ENCODE measurements at regions not wholly inside any gene's neighbourhood (a gene's known extent, or its start where the extent isn't known, plus 50 kb on each side); places are given as distances from the start of the nearest gene placed in this dataset.
"Not testable (repeated sequence)": the region's sequence is repeated elsewhere in the genome, so short reads cannot be mapped to it uniquely, and the experiment has no call there.

GRCh38 chrX:1053600-1053999, 158.8 kb downstream of the CRLF2 start:
- peaks cover 27% of the 10 kb centered on the region for H3K9me3 ChIP-seq (ENCODE audit: control insufficient read depth, insufficient read depth, low read depth, low read length)
- H3K4me3 ChIP-seq (ENCODE audit: low read depth, low read length), result not testable (repeated sequence)

GRCh38 chrX:1053072-1053471, 159.4 kb downstream of the CRLF2 start:
- H3K27me3 ChIP-seq (ENCODE audit: control insufficient read depth, insufficient read depth, low read length), result no peaks in the 10 kb centered on the region
- H3K36me3 ChIP-seq (ENCODE audit: control insufficient read depth, insufficient read depth, low read length), result no peaks in the 10 kb centered on the region
- H3K9ac ChIP-seq (ENCODE audit: low read length), result no peak overlapping the region
- no peak overlapping the region for H3K27ac ChIP-seq (ENCODE audit: low read depth, low read length)
- peaks cover 27% of the 10 kb centered on the region for H3K9me3 ChIP-seq (ENCODE audit: control insufficient read depth, insufficient read depth, low read depth, low read length)
- H3K4me1 ChIP-seq (ENCODE audit: control insufficient read depth, insufficient read depth, low read length), result no peaks in the 10 kb centered on the region
- H3K4me3 ChIP-seq (ENCODE audit: low read depth, low read length), result no peak overlapping the region

More at GRCh38 chrX:1053600-1053999, 158.8 kb downstream of the CRLF2 start:
- H3K27me3 ChIP-seq (ENCODE audit: control insufficient read depth, insufficient read depth, low read length); H3K36me3 ChIP-seq (ENCODE audit: control insufficient read depth, insufficient read depth, low read length); H3K4me1 ChIP-seq (ENCODE audit: control insufficient read depth, insufficient read depth, low read length); H3K9ac ChIP-seq (ENCODE audit: low read length); H3K27ac ChIP-seq (ENCODE audit: low read depth, low read length): not testable (repeated sequence)

GRCh38 chrX:1052021-1052420, 160.4 kb downstream of the CRLF2 start:
- Histone ChIP-seq H3K27me3 (ENCODE audit: control insufficient read depth, insufficient read depth, low read length) (no peaks in the 10 kb centered on the region), H3K4me3 (ENCODE audit: low read depth, low read length) (no peak overlapping the region), H3K27ac (ENCODE audit: low read depth, low read length) (no peak overlapping the region), H3K9ac (ENCODE audit: low read length) (no peak overlapping the region), H3K9me3 (ENCODE audit: control insufficient read depth, insufficient read depth, low read depth, low read length) (peaks cover 27% of the 10 kb centered on the region), H3K4me1 (ENCODE audit: control insufficient read depth, insufficient read depth, low read length) (no peaks in the 10 kb centered on the region), H3K36me3 (ENCODE audit: control insufficient read depth, insufficient read depth, low read length) (no peaks in the 10 kb centered on the region)

- no peaks in the 10 kb centered on the region for H3K36me3 ChIP-seq (ENCODE audit: control insufficient read depth, insufficient read depth, low read length)
- H3K4me3 ChIP-seq (ENCODE audit: low read depth, low read length), result no peak overlapping the region
- no peak overlapping the region for H3K9ac ChIP-seq (ENCODE audit: low read length)
- no peak overlapping the region for H3K27ac ChIP-seq (ENCODE audit: low read depth, low read length)
- H3K27me3 ChIP-seq (ENCODE audit: control insufficient read depth, insufficient read depth, low read length), result no peaks in the 10 kb centered on the region
- H3K4me1 ChIP-seq (ENCODE audit: control insufficient read depth, insufficient read depth, low read length), result no peaks in the 10 kb centered on the region
- H3K9me3 ChIP-seq (ENCODE audit: control insufficient read depth, insufficient read depth, low read depth, low read length), result peaks cover 27% of the 10 kb centered on the region
Observed at GRCh38 chrX:1051421-1051820, 161.0 kb downstream of the CRLF2 start.

- peaks cover 12% of the 10 kb centered on the region; the same call in 1 of the 2 replicates for H3K9me3 ChIP-seq (ENCODE audit: control insufficient read depth, insufficient read depth, low read depth, low read length)
- H3K27me3 ChIP-seq (ENCODE audit: control insufficient read depth, insufficient read depth, low read length), result no peaks in the 10 kb centered on the region
- no peak overlapping the region for H3K27ac ChIP-seq (ENCODE audit: low read depth, low read length)
- H3K9ac ChIP-seq (ENCODE audit: low read length), result no peak overlapping the region
- H3K4me1 ChIP-seq (ENCODE audit: control insufficient read depth, insufficient read depth, low read length), result no peaks in the 10 kb centered on the region
- no peaks in the 10 kb centered on the region for H3K36me3 ChIP-seq (ENCODE audit: control insufficient read depth, insufficient read depth, low read length)
- H3K4me3 ChIP-seq (ENCODE audit: low read depth, low read length), result no peak overlapping the region
Observed at GRCh38 chrX:1045680-1046314, 166.7 kb downstream of the CRLF2 start.

GRCh38 chrX:1041091-1041490, 171.4 kb downstream of the CRLF2 start:
- Histone ChIP-seq H3K27me3 (ENCODE audit: control insufficient read depth, insufficient read depth, low read length) (no peaks in the 10 kb centered on the region), H3K27ac (ENCODE audit: low read depth, low read length) (no peak overlapping the region), H3K9ac (ENCODE audit: low read length) (no peak overlapping the region), H3K4me1 (ENCODE audit: control insufficient read depth, insufficient read depth, low read length) (no peaks in the 10 kb centered on the region), H3K36me3 (ENCODE audit: control insufficient read depth, insufficient read depth, low read length) (no peaks in the 10 kb centered on the region), H3K9me3 (ENCODE audit: control insufficient read depth, insufficient read depth, low read depth, low read length) (peaks cover 27% of the 10 kb centered on the region), H3K4me3 (ENCODE audit: low read depth, low read length) (no peak overlapping the region)

- H3K36me3 ChIP-seq (ENCODE audit: control insufficient read depth, insufficient read depth, low read length); H3K4me1 ChIP-seq (ENCODE audit: control insufficient read depth, insufficient read depth, low read length); H3K27me3 ChIP-seq (ENCODE audit: control insufficient read depth, insufficient read depth, low read length); H3K4me3 ChIP-seq (ENCODE audit: low read depth, low read length); H3K27ac ChIP-seq (ENCODE audit: low read depth, low read length); H3K9ac ChIP-seq (ENCODE audit: low read length): not testable (repeated sequence)
- peaks cover 17% of the 10 kb centered on the region for H3K9me3 ChIP-seq (ENCODE audit: control insufficient read depth, insufficient read depth, low read depth, low read length)
Observed at GRCh38 chrX:1035931-1036330, 176.5 kb downstream of the CRLF2 start.

- no peaks in the 10 kb centered on the region for H3K36me3 ChIP-seq (ENCODE audit: control insufficient read depth, insufficient read depth, low read length)
- H3K27ac ChIP-seq (ENCODE audit: low read depth, low read length), result no peak overlapping the region
- no peak overlapping the region for H3K4me3 ChIP-seq (ENCODE audit: low read depth, low read length)
- H3K9ac ChIP-seq (ENCODE audit: low read length), result no peak overlapping the region
- H3K27me3 ChIP-seq (ENCODE audit: control insufficient read depth, insufficient read depth, low read length), result no peaks in the 10 kb centered on the region
- H3K4me1 ChIP-seq (ENCODE audit: control insufficient read depth, insufficient read depth, low read length), result no peaks in the 10 kb centered on the region
- H3K9me3 ChIP-seq (ENCODE audit: control insufficient read depth, insufficient read depth, low read depth, low read length), result peaks cover 17% of the 10 kb centered on the region
Observed at GRCh38 chrX:1035206-1035605, 177.2 kb downstream of the CRLF2 start.

GRCh38 chrX:1034717-1035116, 177.7 kb downstream of the CRLF2 start:
- Histone ChIP-seq H3K9ac (ENCODE audit: low read length) (no peak overlapping the region), H3K9me3 (ENCODE audit: control insufficient read depth, insufficient read depth, low read depth, low read length) (peaks cover 13% of the 10 kb centered on the region), H3K36me3 (ENCODE audit: control insufficient read depth, insufficient read depth, low read length) (no peaks in the 10 kb centered on the region), H3K27ac (ENCODE audit: low read depth, low read length) (no peak overlapping the region), H3K4me1 (ENCODE audit: control insufficient read depth, insufficient read depth, low read length) (no peaks in the 10 kb centered on the region), H3K27me3 (ENCODE audit: control insufficient read depth, insufficient read depth, low read length) (no peaks in the 10 kb centered on the region), H3K4me3 (ENCODE audit: low read depth, low read length) (no peak overlapping the region)

GRCh38 chrX:1031521-1032430, 180.7 kb downstream of the CRLF2 start:
- no peaks in the 10 kb centered on the region for H3K27me3 ChIP-seq (ENCODE audit: control insufficient read depth, insufficient read depth, low read length)
- H3K27ac ChIP-seq (ENCODE audit: low read depth, low read length), result no peak overlapping the region
- H3K9ac ChIP-seq (ENCODE audit: low read length), result no peak overlapping the region
- no peaks in the 10 kb centered on the region for H3K4me1 ChIP-seq (ENCODE audit: control insufficient read depth, insufficient read depth, low read length)
- H3K36me3 ChIP-seq (ENCODE audit: control insufficient read depth, insufficient read depth, low read length), result no peaks in the 10 kb centered on the region
- H3K9me3 ChIP-seq (ENCODE audit: control insufficient read depth, insufficient read depth, low read depth, low read length), result no peaks in the 10 kb centered on the region
- no peak overlapping the region for H3K4me3 ChIP-seq (ENCODE audit: low read depth, low read length)

- no peaks in the 10 kb centered on the region for H3K36me3 ChIP-seq (ENCODE audit: control insufficient read depth, insufficient read depth, low read length)
- H3K9ac ChIP-seq (ENCODE audit: low read length), result no peak overlapping the region
- H3K27ac ChIP-seq (ENCODE audit: low read depth, low read length), result no peak overlapping the region
- no peaks in the 10 kb centered on the region for H3K4me1 ChIP-seq (ENCODE audit: control insufficient read depth, insufficient read depth, low read length)
- H3K27me3 ChIP-seq (ENCODE audit: control insufficient read depth, insufficient read depth, low read length), result no peaks in the 10 kb centered on the region
- H3K9me3 ChIP-seq (ENCODE audit: control insufficient read depth, insufficient read depth, low read depth, low read length), result no peaks in the 10 kb centered on the region
- no peak overlapping the region for H3K4me3 ChIP-seq (ENCODE audit: low read depth, low read length)
Observed at GRCh38 chrX:1029494-1029893, 183.0 kb downstream of the CRLF2 start.
